ENCODE measurements at regions not wholly inside any gene's neighbourhood (a gene's known extent, or its start where the extent isn't known, plus 50 kb on each side); places are given as distances from the start of the nearest gene placed in this dataset.

GRCh38 chr9:79480639-79481038 is 91.1 kb upstream of the TLE4 start:
- Histone ChIP-seq H3K27me3 (replicated peaks) (no peaks in the 10 kb centered on the region), H3K4me3 (ENCODE audit: low read depth, low read length) (no peak overlapping the region), H3K27ac (no peak overlapping the region), H3K36me3 (replicated peaks) (no peaks in the 10 kb centered on the region)
- in situ Hi-C loops (cut with HindIII; ENCODE audit: low pct_ligation_motif_present, low sequenced_read_pairs), result no loop called here
- DNase-seq, result no peak
- TF ChIP-seq, protein P1, sequence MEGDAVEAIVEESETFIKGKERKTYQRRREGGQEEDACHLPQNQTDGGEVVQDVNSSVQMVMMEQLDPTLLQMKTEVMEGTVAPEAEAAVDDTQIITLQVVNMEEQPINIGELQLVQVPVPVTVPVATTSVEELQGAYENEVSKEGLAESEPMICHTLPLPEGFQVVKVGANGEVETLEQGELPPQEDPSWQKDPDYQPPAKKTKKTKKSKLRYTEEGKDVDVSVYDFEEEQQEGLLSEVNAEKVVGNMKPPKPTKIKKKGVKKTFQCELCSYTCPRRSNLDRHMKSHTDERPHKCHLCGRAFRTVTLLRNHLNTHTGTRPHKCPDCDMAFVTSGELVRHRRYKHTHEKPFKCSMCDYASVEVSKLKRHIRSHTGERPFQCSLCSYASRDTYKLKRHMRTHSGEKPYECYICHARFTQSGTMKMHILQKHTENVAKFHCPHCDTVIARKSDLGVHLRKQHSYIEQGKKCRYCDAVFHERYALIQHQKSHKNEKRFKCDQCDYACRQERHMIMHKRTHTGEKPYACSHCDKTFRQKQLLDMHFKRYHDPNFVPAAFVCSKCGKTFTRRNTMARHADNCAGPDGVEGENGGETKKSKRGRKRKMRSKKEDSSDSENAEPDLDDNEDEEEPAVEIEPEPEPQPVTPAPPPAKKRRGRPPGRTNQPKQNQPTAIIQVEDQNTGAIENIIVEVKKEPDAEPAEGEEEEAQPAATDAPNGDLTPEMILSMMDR (IDR thresholded peaks at IDR 0.05; ENCODE audit: low read depth, low read length, missing control alignments), result no peak

DNA sequence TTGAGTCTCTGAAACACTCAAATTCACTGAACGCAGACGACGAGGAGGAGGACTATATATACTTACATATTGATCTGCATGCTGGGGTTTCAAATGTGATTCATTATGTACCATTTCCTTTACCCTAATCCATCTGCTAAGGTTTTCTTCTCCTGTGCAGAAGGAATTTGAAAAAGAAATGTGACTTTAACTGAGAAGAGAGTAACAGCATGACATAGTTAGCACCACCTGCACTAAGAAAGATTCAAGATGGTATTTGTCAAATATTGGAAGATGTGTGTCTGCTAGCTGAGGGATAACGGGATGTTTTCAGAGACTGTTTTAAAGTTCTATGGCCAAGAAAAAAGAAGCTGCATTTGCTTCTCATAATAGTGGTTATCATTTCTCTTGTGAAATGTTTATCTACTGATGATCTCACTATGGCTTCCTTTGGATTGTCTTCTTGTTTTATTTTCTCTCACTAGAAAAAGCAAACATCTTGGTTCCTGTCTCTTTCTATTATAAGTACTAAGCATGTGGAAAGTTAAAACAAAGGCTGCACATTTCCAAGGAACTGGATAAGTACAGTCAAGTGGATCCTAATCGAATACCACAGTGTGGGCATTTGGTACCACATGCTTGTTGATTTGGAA is 89.8 kb upstream of the TLE4 start:
- TF ChIP-seq, protein P1 (IDR thresholded peaks at IDR 0.05; ENCODE audit: low read depth, low read length, missing control alignments), result no peak
- no peaks in the 10 kb centered on the region for H3K36me3 ChIP-seq (replicated peaks)
- no peak for DNase-seq
- H3K4me3 ChIP-seq (ENCODE audit: low read depth, low read length), result no peak overlapping the region
- H3K27ac ChIP-seq, result no peak overlapping the region
- in situ Hi-C loops (cut with HindIII; ENCODE audit: low pct_ligation_motif_present, low sequenced_read_pairs), result no loop called here
- no peaks in the 10 kb centered on the region for H3K27me3 ChIP-seq (replicated peaks)

- Histone ChIP-seq H3K4me3 (ENCODE audit: low read depth, low read length) (no peak overlapping the region), H3K27me3 (replicated peaks) (no peaks in the 10 kb centered on the region), H3K27ac (no peak overlapping the region), H3K36me3 (replicated peaks) (no peaks in the 10 kb centered on the region)
- in situ Hi-C loops (cut with HindIII; ENCODE audit: low pct_ligation_motif_present, low sequenced_read_pairs), result no loop called here
- TF ChIP-seq, protein P1 (IDR thresholded peaks at IDR 0.05; ENCODE audit: low read depth, low read length, missing control alignments), result no peak
- DNase-seq, result no peak
Measured at GRCh38 chr9:79485258-79485657, 86.5 kb upstream of the TLE4 start.

DNA sequence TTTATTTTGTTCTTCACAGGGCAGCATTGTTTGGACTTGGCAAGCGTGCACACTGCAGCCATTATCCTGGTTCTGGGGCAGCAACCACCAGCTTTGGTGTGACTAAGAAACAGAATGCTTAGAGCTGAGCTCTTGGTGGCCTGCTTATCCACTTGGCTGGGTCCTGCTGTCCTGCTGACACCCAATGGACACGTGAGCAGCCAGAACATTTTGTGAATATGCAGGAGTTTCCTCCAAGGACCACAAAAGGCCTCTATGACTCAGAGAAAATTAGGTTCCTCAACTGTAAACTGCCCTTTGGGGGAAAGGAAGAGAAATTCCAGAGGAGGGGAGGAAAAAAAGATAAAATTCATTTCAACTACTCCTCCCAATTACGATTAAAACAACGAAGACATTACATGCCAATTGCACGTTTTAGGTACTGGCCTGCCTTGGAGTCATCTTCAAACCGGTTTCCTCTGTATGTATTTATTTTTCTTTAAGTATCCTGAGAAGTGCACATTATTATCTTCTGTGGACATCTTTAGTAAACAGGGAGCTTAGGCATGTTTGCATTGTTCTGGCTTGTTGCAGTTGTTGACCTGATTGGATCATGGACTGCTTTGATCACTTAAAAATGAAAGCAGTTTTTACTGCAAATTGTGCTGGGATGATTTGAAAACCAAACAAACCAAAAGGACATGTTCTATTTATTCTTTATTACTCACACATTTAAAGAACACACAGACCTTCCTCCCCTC is 82.3 kb upstream of the TLE4 start:
- no peak overlapping the region for H3K4me3 ChIP-seq (ENCODE audit: low read depth, low read length)
- no peaks in the 10 kb centered on the region for H3K27me3 ChIP-seq (replicated peaks)
- TF ChIP-seq, protein P1 (IDR thresholded peaks at IDR 0.05; ENCODE audit: low read depth, low read length, missing control alignments), result no peak
- no peaks in the 10 kb centered on the region for H3K36me3 ChIP-seq (replicated peaks)
- DNase-seq, result peak; percentile 63
- in situ Hi-C loops (cut with HindIII; ENCODE audit: low pct_ligation_motif_present, low sequenced_read_pairs), result no loop called here
- no peak overlapping the region for H3K27ac ChIP-seq

GRCh38 chr9:79490657-79491248 is 81.0 kb upstream of the TLE4 start:
- no peaks in the 10 kb centered on the region for H3K36me3 ChIP-seq (replicated peaks)
- H3K4me3 ChIP-seq (ENCODE audit: low read depth, low read length), result no peak overlapping the region
- no peak overlapping the region for H3K27ac ChIP-seq
- in situ Hi-C loops (cut with HindIII; ENCODE audit: low pct_ligation_motif_present, low sequenced_read_pairs), result no loop called here
- no peaks in the 10 kb centered on the region for H3K27me3 ChIP-seq (replicated peaks)
- DNase-seq, result no peak
- TF ChIP-seq, protein P1 (IDR thresholded peaks at IDR 0.05; ENCODE audit: low read depth, low read length, missing control alignments), result no peak
